ENCODE measurements at regions not wholly inside any gene's neighbourhood (a gene's known extent, or its start where the extent isn't known, plus 50 kb on each side); places are given as distances from the start of the nearest gene placed in this dataset.

DNA sequence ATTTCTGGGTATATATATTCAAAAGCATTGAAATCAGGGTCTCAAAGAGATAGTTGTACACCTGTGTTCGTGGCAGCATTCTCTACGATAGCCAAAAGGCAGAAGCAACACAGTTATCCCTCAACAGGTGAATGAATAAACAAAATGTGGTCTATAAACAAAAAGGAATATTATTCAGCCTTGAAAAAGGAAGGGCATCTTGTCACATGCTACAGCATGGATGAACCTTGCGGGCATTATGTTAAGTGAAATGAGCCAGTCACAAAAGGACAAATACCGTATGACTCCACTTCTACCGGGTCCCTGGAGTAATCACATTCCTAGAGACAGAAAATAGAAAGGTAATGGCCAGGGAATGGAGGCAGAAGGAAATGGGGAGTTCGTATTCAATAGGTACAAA, 228.8 kb downstream of the SH3BP4 start:
- POLR2A ChIA-PET = no interaction called here
- DNase-seq (ENCODE audit: low read depth, low spot score) (no peak), FAIRE-seq (no peak)
- Histone ChIP-seq H3K36me3 (ENCODE audit: control insufficient read depth in 2 of 2, extremely low read depth in 1 of 2, insufficient read depth in 2 of 2, low read length in 2 of 2) (no peaks in the 10 kb centered on the region), H3K9me1 (replicated peaks; ENCODE audit: control insufficient read depth, extremely low read depth, insufficient read depth, low read length) (no peaks in the 10 kb centered on the region), H4K20me1 (replicated peaks; ENCODE audit: control insufficient read depth, extremely low read depth, insufficient read depth, low read length) (no peaks in the 10 kb centered on the region), H3K79me2 (ENCODE audit: control insufficient read depth, insufficient read depth, low read length) (no peaks in the 10 kb centered on the region), H3K9me3 (replicated peaks; ENCODE audit: control insufficient read depth, insufficient read depth, low read length) (no peaks in the 10 kb centered on the region), H3K27me3 (ENCODE audit: control insufficient read depth in 2 of 2, insufficient read depth in 2 of 2, low read length in 2 of 2) (no peaks in the 10 kb centered on the region), H2AFZ (ENCODE audit: low read depth, low read length) (no peak overlapping the region), H3K27ac (ENCODE audit: insufficient read depth, low read depth, low read length) (no peak overlapping the region), H3K4me1 (ENCODE audit: control insufficient read depth, extremely low read depth, insufficient read depth, low read length) (no peaks in the 10 kb centered on the region), H3K4me2 (ENCODE audit: insufficient read depth, low read length) (no peak overlapping the region), H3K4me3 (replicated peaks in 1 of 3; ENCODE audit: insufficient read depth in 1 of 3, low read depth in 1 of 3, low read length in 3 of 3) (no peak overlapping the region), H3K9ac (replicated peaks; ENCODE audit: extremely low read depth, insufficient read depth, low read length) (no peak overlapping the region)
- no TSS peak for BruUV-seq (replicated peaks)
- dilution Hi-C loops (cut with MboI; ENCODE audit: extremely low pct_ligation_motif_present, low sequenced_read_pairs) = no loop called here
- TF ChIP-seq JUN (IDR thresholded peaks at IDR 0.05; ENCODE audit: borderline replicate concordance, insufficient read depth, insufficient read length, low read depth) (no peak), MYC (IDR thresholded peaks at IDR 0.05; ENCODE audit: low read depth, low read length) (no peak), POLR2AphosphoS5 (IDR thresholded peaks at IDR 0.05; ENCODE audit: insufficient read depth, low read depth, low read length) (no peak), POLR2A (IDR thresholded peaks at IDR 0.05; ENCODE audit: low read depth, low read length) (no peak), EZH2 (IDR thresholded peaks at IDR 0.05; ENCODE audit: borderline replicate concordance, low read depth, low read length, severe bottlenecking) (no peak), FOS (IDR thresholded peaks at IDR 0.05; ENCODE audit: borderline replicate concordance, insufficient read depth, low read length) (no peak), GATA2 (IDR thresholded peaks at IDR 0.05; ENCODE audit: insufficient read depth, insufficient read length, low read depth, low read length) (no peak)
- TF ChIP-seq, protein P1, sequence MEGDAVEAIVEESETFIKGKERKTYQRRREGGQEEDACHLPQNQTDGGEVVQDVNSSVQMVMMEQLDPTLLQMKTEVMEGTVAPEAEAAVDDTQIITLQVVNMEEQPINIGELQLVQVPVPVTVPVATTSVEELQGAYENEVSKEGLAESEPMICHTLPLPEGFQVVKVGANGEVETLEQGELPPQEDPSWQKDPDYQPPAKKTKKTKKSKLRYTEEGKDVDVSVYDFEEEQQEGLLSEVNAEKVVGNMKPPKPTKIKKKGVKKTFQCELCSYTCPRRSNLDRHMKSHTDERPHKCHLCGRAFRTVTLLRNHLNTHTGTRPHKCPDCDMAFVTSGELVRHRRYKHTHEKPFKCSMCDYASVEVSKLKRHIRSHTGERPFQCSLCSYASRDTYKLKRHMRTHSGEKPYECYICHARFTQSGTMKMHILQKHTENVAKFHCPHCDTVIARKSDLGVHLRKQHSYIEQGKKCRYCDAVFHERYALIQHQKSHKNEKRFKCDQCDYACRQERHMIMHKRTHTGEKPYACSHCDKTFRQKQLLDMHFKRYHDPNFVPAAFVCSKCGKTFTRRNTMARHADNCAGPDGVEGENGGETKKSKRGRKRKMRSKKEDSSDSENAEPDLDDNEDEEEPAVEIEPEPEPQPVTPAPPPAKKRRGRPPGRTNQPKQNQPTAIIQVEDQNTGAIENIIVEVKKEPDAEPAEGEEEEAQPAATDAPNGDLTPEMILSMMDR (IDR thresholded peaks at IDR 0.05; ENCODE audit: extremely low read depth in 1 of 2, insufficient read depth in 1 of 2, low read depth in 1 of 2, low read length in 2 of 2) = no peak
- TF ChIP-seq, protein P2, sequence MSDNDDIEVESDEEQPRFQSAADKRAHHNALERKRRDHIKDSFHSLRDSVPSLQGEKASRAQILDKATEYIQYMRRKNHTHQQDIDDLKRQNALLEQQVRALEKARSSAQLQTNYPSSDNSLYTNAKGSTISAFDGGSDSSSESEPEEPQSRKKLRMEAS (IDR thresholded peaks at IDR 0.05; ENCODE audit: insufficient read depth, insufficient read length) = no peak
- intact Hi-C loops (cut with micrococcal nuclease) = no loop called here
- CTCF ChIA-PET = no interaction called here
